Fibroblast of skin of right biceps (primary cell): ENCODE measurements at regions not wholly inside any gene's neighbourhood (a gene's known extent, or its start where the extent isn't known, plus 50 kb on each side); places are given as distances from the start of the nearest gene placed in this dataset.

Source experiments
- DNase-seq: peaks from one replicate; pipeline ENCODE4 v3.0.0-alpha.2; 2013

DNA sequence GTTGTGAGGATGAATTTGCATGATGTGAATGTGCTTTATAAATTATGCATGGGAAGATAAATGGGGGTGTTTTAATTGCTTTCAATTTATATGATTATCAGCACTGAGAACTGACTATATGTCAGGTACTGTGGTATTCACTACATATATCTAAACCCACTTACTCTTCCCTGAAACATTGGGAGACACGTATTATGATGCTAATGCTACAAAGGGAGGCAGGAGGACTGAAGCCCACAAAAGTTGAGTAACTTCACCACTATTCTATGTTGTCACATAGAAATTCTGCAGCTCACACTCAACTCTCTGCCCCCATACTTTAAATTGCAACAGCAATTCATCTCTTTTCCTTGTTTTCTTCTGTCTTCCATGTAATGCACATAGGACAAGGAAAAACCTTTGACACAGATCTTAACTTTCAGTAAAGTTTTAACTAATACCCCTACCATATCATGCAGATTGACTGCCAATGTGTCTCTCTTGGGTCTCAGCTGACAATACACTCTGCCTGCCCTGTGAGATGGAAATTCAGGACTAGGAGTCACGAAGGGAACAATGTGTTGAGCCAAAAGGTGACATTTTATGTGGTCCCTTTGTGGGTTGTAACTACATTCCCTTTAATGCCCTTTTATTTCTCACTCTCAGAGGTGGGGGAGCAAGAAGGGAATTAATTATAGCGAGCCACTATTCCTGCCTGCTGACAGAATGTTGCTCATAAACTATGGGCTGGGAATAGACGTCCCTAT lies 691.0 kb upstream of the SORCS1 start:
- no peak for DNase-seq

GRCh38 chr10:107848726-107849360 lies 684.3 kb upstream of the SORCS1 start:
- no peak for DNase-seq

- DNase-seq, result no peak
Observed at GRCh38 chr10:107847620-107848019, 683.1 kb upstream of the SORCS1 start.

DNA sequence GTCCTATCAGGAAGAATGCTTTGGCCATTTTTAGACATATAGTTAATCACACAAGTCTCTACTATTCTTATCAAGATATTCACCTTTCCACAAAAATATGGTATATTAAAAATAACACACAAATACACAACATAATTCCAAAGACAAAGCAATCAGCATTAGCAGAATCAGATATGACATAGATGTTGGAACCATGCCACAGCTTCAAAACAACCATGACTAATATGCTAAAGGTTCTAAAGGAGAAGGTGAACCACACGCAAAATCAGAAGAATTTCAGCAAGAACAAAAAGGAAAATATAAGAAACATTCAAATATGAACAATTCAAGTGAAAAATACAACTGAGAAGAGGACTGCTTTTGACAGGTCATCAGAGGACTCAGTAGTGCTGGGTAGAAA lies 670.2 kb upstream of the SORCS1 start:
- DNase-seq, result no peak

DNA sequence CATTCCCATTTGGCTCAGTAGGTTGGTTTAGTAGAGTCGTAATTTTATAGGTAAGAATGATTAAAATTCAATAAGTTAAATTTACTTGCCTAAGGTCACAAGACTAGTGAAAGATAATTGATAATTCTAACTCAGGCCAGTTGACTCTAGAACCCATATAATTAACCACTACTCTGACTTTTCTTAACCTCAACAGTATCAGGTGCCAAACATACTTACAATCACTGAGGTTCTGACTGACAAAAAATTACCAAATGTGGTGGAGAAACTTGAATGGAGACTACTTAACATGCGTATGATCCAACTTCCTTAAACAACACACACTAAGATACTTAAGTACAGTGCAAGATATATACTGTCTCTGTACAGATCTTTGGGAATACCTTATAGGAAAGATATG lies 667.3 kb upstream of the SORCS1 start:
- no peak for DNase-seq

GRCh38 chr10:107829161-107829560 lies 664.7 kb upstream of the SORCS1 start:
- no peak for DNase-seq

GRCh38 chr10:107826171-107826570 lies 661.7 kb upstream of the SORCS1 start:
- no peak for DNase-seq

DNA sequence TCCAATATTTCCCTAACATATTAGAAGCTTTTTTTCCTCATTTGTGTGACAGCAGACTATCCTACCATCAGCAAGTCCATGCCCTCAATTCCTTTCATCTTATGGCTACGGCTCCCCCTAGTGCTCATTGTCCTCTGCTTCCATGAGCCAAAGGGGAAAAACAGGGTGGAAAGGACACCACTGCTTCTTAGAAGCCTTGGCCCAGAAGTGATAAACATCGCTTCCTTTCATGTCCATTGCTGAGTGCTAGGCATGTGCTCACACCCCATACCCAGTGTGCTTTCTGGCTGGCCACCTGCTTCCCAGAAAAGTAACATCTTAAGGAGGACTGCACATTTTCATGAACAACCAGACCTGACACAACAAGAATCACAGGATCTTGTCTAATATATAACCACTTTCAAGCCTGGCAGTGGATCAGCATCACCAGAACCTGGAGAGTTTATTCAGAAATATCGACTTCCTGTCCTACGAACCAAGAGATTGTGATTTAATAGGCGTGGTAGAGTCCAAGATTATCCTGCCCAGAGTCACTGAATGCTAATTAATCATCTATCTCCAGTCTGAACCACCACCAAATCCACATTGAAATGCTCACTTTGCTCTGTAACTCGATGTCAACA lies 650.5 kb upstream of the SORCS1 start:
- DNase-seq, result peak; percentile 33

DNA sequence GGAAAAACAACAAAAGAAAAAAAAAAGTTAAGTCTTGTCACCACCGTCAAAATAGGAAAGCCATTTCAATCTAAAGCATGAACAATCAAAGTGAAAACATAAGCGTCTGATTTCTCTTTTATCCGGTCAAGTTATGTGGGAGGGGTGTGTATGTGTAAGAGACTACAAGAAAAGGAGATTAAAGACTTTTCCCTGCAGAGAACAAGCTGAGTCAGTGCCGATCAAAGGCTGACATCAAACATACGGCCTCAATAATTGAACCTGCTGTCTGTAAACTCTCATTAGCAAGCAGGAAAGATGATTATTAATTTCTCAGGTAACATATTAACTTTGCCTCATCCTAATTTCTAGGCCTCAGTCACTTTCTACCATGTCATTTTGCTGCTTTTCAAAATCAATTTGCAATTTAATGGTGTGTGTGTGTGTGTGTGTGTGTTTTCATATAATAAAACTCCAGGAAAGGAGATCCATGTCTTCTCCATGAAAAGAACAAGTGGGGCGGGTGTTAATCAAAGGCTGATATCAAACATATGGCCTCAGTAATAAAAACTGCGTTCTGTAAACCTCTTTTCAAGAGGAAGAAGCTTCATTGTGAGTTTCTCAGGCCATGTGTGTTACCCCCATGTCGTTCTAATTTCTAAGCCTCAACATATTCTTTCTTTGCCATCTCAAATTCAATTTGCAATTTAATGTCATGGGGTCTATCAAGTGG lies 649.1 kb upstream of the SORCS1 start:
- DNase-seq, result no peak

GRCh38 chr10:107809889-107810288 lies 645.4 kb upstream of the SORCS1 start:
- no peak for DNase-seq

GRCh38 chr10:107807836-107808235 lies 643.3 kb upstream of the SORCS1 start:
- no peak for DNase-seq

GRCh38 chr10:107806026-107806425 lies 641.5 kb upstream of the SORCS1 start:
- no peak for DNase-seq

DNA sequence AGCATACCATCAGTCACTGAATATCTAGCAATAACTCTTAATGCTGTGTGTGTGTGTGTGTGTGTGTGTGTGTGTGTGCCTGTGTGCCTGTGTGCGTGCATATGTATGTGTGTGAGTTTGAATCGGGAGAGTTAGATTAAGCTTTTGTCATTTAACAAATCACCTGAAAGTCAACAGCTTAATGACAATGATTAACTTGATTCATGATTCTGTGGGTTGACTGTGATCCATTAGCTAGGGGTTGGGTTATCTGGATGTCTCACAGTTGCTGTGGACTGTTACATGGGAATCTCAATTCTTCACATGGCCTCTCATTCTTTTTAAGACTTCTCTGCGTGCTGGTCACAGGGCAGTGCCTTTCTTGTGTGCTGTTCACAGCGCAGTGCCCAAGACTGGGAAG lies 639.0 kb upstream of the SORCS1 start:
- no peak for DNase-seq

DNA sequence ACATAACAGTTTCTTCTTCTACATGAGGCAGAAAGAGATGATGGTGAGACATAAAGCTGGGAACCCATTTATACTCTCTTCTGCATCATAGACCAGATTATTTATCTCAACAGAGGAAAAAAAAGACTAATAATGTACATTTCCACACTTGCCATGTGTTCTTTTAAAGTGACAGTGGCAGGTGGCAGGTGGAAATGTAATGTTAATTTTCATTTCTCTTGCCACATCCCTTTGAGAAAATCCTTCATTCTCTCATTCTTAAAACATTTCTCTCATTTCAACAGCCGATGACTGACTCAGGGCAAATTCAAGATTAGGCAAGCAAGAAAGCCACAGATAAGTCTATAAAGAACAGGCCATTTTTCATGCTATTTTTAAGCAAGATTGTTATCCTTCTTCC lies 635.6 kb upstream of the SORCS1 start:
- no peak for DNase-seq

GRCh38 chr10:107790271-107790670 lies 625.8 kb upstream of the SORCS1 start:
- DNase-seq, result no peak

DNA sequence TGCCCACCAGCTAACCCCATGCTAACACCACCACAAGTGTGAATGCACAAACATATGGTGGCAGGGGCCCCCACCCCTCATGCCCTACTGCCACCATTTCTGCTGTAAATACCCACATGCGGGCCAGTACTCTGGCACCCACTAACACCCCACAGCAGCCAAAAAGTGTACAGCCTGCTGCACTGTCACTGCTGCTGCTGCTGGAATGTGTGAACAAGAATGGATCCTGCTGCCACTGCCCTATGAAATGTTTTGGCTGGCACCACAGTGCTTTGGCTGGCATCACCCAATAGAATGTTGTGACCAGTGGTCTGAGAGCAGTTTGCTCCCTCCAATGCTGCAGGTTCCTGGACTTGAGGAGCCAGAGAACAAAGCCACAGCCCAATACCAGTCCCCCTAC lies 606.6 kb upstream of the SORCS1 start:
- DNase-seq, result no peak

DNA sequence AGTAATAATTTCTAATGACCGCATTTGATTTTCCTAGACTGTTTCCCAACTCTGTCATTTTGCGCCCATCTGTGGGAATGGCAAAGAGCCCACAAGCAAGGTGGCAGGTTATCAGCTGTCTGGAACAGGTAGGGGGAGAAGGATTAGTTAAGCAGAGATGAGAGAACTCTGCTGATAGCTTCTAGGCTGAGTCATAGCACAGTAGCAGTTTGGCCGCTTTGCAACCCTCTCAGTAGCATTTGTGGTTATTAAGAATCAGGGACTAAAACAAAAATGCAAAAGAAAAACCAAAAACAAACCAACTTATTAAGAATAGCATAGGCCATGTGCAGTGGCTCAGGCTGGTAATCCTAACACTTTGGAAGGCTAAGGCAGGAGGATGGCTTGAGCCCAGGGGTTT lies 602.7 kb upstream of the SORCS1 start:
- DNase-seq, result no peak

- no peak for DNase-seq
Observed at GRCh38 chr10:107754814-107755213, 590.3 kb upstream of the SORCS1 start.

GRCh38 chr10:107749235-107749634 lies 584.7 kb upstream of the SORCS1 start:
- no peak for DNase-seq

- DNase-seq, result no peak
Observed at GRCh38 chr10:107747851-107748250, 583.3 kb upstream of the SORCS1 start.

- no peak for DNase-seq
Observed at GRCh38 chr10:107741971-107742370, 577.5 kb upstream of the SORCS1 start.

- peak; percentile 36 for DNase-seq
Observed at GRCh38 chr10:107740962-107741690, 576.6 kb upstream of the SORCS1 start.

- no peak for DNase-seq
Observed at GRCh38 chr10:107739951-107740350, 575.4 kb upstream of the SORCS1 start.
